HFFc6 (cell line): ENCODE measurements at regions not wholly inside any gene's neighbourhood (a gene's known extent, or its start where the extent isn't known, plus 50 kb on each side); places are given as distances from the start of the nearest gene placed in this dataset.

ENCODE experiments used
- DNase-seq: peaks from one replicate; pipeline ENCODE4 v3.0.0-alpha.2; 2018
- H3K27ac Mint-ChIP-seq: 2 replicates; pipeline ENCODE4 v1.8.0; 2020; ENCODE audit warnings: mild to moderate bottlenecking, mixed read lengths
- H3K27me3 Mint-ChIP-seq: 2 replicates; pipeline ENCODE4 v1.8.0; 2021; ENCODE audit warnings: mild to moderate bottlenecking, moderate library complexity, mixed read lengths; ENCODE audit not compliant: insufficient read depth
- H3K36me3 Mint-ChIP-seq: 2 replicates; pipeline ENCODE4 v1.8.0; 2021; ENCODE audit warnings: low read depth, mixed read lengths
- H3K4me1 Mint-ChIP-seq: 2 replicates; pipeline ENCODE4 v1.8.0; 2020; ENCODE audit warnings: low read depth, mixed read lengths
- H3K4me3 Mint-ChIP-seq: 2 replicates; pipeline ENCODE4 v1.8.0; 2020; ENCODE audit warnings: mild to moderate bottlenecking, moderate library complexity, mixed read lengths
- H3K9me3 Mint-ChIP-seq: 2 replicates; pipeline ENCODE4 v1.8.0; 2020; ENCODE audit warnings: mild to moderate bottlenecking, mixed read lengths
- TF ChIP-seq, protein P1 (sequence below): fragments of 200-600 bp; sonication (generic); IDR thresholded peaks from 2 replicates; pipeline ENCODE4 v1.5.0; 2021; ENCODE audit warnings: antibody characterized with exemption, mild to moderate bottlenecking

DNA sequence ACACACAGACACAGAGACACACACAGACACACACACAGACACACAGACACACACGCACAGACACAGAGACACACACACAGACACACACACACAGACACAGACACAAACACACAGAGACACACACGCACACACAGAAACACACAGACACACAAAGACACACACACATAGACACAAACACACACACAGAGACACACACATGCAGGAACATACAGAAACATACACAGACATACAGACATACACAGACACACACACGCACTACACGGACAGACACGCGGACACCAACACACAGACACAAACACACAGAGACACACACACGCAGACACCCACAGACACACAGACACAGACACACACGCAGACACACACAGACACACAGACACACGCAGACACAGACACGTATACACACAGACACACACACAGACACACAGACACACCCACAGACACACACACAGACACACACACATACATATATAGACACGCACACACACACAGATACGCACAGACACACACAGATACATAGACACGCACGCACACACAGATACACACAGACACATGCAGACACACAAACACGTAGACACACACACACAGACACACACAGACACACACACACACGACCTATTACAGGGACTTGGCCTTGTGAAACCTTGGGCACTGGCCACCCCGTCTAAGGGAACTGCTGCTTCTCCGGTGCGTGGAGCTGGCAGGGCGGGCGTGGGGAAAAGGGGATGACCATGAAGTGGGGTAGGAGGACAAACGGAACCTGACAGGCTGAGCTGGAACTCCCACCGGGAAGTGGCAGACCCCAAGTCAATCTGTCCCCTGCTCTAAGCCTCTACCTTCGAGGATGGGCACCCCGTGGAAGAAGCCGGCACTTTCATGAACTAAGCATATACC lies 211.4 kb downstream of the TFCP2L1 start:
- no peak overlapping the region for H3K4me3 Mint-ChIP-seq
- H3K9me3 Mint-ChIP-seq: no peaks in the 10 kb centered on the region
- no peak for DNase-seq
- no peaks in the 10 kb centered on the region; the same call in none of the 2 replicates for H3K4me1 Mint-ChIP-seq
- H3K27ac Mint-ChIP-seq: no peak overlapping the region
- no peaks in the 10 kb centered on the region for H3K36me3 Mint-ChIP-seq
- peaks cover 5% of the 10 kb centered on the region for H3K27me3 Mint-ChIP-seq
- TF ChIP-seq, protein P1, sequence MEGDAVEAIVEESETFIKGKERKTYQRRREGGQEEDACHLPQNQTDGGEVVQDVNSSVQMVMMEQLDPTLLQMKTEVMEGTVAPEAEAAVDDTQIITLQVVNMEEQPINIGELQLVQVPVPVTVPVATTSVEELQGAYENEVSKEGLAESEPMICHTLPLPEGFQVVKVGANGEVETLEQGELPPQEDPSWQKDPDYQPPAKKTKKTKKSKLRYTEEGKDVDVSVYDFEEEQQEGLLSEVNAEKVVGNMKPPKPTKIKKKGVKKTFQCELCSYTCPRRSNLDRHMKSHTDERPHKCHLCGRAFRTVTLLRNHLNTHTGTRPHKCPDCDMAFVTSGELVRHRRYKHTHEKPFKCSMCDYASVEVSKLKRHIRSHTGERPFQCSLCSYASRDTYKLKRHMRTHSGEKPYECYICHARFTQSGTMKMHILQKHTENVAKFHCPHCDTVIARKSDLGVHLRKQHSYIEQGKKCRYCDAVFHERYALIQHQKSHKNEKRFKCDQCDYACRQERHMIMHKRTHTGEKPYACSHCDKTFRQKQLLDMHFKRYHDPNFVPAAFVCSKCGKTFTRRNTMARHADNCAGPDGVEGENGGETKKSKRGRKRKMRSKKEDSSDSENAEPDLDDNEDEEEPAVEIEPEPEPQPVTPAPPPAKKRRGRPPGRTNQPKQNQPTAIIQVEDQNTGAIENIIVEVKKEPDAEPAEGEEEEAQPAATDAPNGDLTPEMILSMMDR: no peak

DNA sequence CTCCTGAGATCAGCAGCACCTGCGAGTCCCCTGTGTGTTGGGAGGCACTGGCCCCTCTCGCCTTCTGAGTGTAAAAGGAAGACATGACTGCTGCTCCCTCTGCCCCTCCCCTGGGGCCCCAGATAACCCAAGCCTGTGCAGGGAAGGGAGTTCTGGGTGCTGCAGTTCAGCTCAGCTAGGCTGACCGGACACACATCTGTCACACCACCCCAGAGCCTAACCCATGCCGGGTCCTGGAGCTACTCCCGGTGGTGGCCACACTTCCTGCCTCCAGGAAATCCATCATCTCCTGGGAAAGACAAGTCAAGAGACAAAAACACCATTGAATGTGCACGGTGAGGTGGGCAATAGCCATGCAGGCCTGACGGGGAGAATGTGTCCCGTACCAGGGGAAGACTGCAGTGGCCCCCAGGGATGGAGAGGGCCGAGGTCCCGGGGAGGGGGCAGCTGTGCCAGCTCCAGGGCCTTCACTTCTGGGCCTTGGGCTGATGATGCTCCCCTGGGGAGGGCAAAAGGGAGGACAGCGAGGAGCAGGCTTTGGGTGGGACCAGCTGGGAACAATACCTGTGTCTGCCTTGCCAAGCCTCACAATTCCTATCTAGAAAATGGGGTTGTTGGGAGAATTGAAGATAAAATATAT lies 210.6 kb downstream of the TFCP2L1 start:
- Mint-ChIP-seq H3K4me1 (no peaks in the 10 kb centered on the region; the same call in none of the 2 replicates), H3K4me3 (no peak overlapping the region; the same call in 1 of the 2 replicates), H3K27ac (peak overlapping the region; percentile 92), H3K36me3 (no peaks in the 10 kb centered on the region), H3K9me3 (no peaks in the 10 kb centered on the region), H3K27me3 (peaks cover 10% of the 10 kb centered on the region)
- TF ChIP-seq, protein P1: no peak
- no peak for DNase-seq

DNA sequence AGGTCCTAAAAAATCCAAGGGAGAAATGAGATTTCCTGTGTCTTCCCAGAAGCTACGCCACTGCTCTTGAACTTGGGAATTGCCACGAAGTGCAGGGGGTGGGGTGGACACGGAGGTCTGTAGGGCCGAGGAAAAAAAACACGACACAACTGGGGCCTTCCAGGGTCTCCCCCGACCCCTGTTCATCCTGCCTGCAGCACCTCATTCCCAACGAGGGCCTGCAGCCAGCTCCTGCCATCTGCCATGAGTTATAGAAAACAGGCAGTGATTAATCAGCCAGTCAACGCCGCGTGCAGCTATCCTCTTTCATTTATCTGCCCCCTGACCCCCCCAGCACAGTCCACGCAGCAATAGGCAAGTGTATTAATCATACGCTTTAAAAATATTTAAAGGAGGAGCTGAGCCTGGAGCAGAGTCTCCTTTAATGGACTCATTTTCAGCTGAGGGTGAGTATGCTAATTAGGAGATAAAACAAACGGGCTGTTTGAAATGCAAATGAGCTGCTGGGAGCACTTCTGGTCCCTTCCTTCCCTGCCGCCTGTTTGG lies 209.9 kb downstream of the TFCP2L1 start:
- TF ChIP-seq, protein P1: no peak
- peak; percentile 98 for DNase-seq
- no peaks in the 10 kb centered on the region for H3K36me3 Mint-ChIP-seq
- H3K27me3 Mint-ChIP-seq: peaks cover 13% of the 10 kb centered on the region
- peak overlapping the region; percentile 92 for H3K27ac Mint-ChIP-seq
- H3K4me1 Mint-ChIP-seq: no peaks in the 10 kb centered on the region; the same call in none of the 2 replicates
- peak overlapping the region; percentile 84 for H3K4me3 Mint-ChIP-seq
- H3K9me3 Mint-ChIP-seq: no peaks in the 10 kb centered on the region

DNA sequence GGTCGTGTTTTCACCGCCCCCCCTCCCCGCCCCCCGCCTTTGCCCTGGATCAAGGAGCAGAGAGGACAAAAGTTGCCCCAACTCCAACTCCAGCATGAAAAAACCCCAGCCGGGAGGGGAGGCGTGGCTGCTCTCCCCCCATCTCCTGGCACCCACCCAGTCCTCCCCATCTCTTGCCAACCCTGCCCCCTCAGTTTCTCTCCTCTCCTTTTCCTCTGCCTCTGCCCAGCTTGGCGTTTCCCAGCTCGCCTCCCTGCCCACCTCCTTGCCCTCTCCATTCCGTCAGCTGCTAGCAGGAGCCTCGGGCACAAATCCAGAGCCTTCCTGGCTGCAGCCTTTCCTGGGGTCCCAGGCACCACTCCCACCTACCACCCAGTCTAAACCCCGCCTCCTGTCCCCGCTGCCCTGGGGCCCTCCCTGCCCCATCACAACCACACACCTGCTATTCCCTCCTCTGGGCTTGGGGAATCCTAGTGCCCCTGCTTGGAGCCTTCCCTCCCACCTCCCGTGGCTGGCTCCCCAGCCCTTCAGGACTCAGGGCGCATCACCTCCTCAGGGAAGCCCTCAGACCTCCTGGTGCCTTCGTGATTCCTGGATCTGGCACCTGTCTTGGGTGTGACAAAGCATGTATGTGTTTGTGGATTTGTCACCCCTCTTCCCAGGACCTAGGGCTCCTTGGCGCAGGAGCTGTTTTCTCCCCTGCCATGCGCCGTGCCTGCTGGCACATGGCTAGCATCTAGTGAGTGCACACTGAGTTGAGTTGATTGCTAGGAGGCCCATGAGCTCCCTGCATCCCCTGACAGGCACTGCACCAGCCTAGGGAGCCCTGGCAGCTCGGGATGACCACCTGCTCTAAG lies 209.1 kb downstream of the TFCP2L1 start:
- Mint-ChIP-seq H3K4me3 (peak overlapping the region; percentile 84), H3K9me3 (no peaks in the 10 kb centered on the region), H3K36me3 (no peaks in the 10 kb centered on the region), H3K27ac (peak overlapping the region; percentile 92), H3K27me3 (peaks cover 13% of the 10 kb centered on the region), H3K4me1 (no peaks in the 10 kb centered on the region; the same call in none of the 2 replicates)
- DNase-seq: peak; percentile 4
- TF ChIP-seq, protein P1: no peak

DNA sequence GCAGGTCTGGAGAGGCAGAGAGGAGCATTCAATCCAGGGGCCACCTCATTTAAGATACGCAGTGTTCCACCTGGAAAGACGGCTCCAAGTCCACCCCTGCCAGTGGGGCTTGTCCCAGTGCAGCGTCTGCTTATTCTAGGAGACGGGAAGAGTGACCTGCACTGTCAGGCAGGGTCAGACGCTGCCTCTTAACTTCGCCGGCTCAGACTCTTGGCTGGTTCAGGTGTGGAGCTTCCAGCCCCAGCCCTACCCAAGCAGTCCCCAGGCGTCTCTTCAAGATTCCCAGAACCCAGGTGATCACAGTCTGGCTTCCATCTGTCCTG lies 208.5 kb downstream of the TFCP2L1 start:
- Mint-ChIP-seq H3K4me1 (no peaks in the 10 kb centered on the region; the same call in none of the 2 replicates), H3K36me3 (no peaks in the 10 kb centered on the region), H3K27me3 (peaks cover 13% of the 10 kb centered on the region), H3K4me3 (no peak overlapping the region), H3K9me3 (no peaks in the 10 kb centered on the region), H3K27ac (no peak overlapping the region)
- TF ChIP-seq, protein P1: no peak
- DNase-seq: no peak
